GM12872 (cell line): ENCODE measurements at regions not wholly inside any gene's neighbourhood (a gene's known extent, or its start where the extent isn't known, plus 50 kb on each side); places are given as distances from the start of the nearest gene placed in this dataset.

Source experiments
- TF ChIP-seq, protein P1 (sequence below): IDR thresholded peaks from 3 replicates; pipeline ENCODE4 v1.5.1; 2011; ENCODE audit warnings: low read depth, mild to moderate bottlenecking, low read length, moderate library complexity; ENCODE audit not compliant: insufficient read depth

DNA sequence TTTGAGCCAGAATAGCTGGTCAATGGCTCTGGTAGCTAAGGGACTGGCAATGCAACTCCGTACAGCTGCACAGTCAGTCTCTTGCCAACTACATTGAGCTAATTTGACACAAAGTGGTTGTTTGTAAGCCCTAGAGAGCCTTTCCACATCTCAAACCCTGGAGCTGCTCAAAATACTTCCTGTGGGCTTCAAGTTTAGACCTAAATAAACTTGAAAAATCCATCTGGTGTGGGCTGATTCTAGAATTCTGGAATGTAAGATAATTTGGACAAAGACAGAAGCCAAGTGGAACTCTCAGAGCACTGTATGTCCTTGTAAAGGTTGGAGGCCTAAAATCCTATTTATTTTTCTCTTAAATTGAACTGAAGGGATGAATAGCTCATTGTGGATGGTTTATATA lies 380.8 kb downstream of the SPRY1 start:
- TF ChIP-seq, protein P1, sequence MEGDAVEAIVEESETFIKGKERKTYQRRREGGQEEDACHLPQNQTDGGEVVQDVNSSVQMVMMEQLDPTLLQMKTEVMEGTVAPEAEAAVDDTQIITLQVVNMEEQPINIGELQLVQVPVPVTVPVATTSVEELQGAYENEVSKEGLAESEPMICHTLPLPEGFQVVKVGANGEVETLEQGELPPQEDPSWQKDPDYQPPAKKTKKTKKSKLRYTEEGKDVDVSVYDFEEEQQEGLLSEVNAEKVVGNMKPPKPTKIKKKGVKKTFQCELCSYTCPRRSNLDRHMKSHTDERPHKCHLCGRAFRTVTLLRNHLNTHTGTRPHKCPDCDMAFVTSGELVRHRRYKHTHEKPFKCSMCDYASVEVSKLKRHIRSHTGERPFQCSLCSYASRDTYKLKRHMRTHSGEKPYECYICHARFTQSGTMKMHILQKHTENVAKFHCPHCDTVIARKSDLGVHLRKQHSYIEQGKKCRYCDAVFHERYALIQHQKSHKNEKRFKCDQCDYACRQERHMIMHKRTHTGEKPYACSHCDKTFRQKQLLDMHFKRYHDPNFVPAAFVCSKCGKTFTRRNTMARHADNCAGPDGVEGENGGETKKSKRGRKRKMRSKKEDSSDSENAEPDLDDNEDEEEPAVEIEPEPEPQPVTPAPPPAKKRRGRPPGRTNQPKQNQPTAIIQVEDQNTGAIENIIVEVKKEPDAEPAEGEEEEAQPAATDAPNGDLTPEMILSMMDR, result no peak

DNA sequence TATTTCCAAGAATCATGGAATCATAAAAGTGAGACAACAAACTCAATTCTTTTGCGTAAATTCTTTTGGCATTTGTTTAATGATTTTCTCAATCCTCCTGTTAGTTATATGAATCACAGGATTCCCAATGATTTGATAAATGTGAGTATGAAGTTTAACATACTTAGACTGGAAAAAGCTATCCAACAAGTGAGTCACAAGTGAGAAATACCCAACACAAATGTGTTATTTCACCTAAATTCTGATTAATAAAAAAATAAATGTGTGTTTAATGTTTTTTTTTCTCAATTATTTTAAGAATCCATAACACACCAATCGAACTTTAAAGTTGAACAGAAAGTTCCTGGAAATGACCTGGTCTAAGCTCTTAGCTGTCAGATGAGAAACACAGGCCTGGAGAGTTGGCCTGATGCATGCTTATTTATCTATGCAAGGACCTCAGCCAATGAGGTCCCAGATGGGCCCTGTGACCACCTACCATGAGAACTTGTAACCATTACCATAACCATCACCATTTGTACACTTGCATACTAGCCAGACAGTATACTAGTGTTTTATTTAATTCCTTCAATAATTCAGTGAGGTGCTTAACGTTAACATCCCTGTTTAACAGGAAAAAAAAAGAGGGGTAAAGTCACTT lies 386.7 kb downstream of the SPRY1 start:
- TF ChIP-seq, protein P1, result no peak

- TF ChIP-seq, protein P1, result no peak
Measured at GRCh38 chr4:123783921-123784320, 387.3 kb downstream of the SPRY1 start.

DNA sequence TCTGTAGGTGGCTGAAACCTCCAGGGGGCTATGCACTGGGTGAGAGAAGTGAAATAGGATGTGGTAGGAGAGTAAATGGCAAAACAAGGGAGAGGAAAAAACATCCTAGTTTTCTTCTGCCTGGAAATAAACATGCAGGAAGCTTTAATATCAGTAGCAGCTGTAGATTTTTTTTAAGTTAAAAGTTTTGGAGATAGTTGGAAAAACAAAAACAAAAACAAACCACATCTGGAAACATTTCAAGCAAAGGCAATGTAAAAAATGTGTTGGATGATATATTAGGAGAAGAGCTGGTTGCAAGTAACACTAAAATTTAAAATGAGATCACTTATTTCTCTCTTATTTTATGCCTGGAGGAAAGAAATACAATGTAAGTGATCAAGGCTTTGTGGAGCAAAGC lies 388.0 kb downstream of the SPRY1 start:
- TF ChIP-seq, protein P1, result no peak

DNA sequence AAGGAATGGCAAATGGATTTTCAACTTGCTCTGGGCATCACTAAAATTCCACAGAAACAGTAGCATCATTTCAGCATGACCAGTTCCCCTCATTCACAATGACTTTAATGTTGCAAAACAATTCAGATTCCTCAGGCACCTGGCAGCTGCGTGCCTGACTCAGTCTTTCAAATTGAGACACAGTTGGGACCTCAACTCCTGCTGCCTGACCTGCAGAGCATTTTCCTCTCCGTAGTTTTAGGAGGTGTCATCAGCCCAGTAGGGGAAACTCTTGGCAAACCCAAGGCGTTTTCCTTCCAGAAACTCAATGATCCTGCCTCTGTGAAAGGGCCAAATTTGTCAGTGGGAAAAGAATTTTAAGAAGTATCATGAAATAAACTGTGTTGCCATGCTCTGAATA lies 388.9 kb downstream of the SPRY1 start:
- TF ChIP-seq, protein P1, result no peak

- TF ChIP-seq, protein P1, result no peak
Measured at GRCh38 chr4:123786163-123786915, 389.7 kb downstream of the SPRY1 start.

DNA sequence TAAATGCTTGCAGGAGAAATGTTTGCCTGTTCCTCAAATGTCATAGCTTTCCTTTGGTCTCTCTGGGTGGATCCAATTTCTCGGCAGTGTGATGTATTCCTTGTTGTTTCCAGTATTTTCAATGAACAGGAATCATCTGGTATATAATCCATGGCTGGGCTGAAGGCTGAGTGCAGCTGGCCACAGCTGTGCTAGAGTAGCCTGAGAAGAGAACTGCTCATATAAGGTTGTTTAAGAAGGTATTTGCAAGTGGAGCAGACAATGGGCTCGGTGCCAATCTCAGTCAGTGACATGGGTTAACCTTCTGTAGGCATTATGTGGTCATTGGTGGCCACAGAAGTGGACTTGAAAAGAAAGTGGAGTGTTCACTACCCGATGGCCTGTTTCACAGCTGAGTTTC lies 390.3 kb downstream of the SPRY1 start:
- TF ChIP-seq, protein P1, result no peak
